ENCODE measurements at regions not wholly inside any gene's neighbourhood (a gene's known extent, or its start where the extent isn't known, plus 50 kb on each side); places are given as distances from the start of the nearest gene placed in this dataset.

GRCh38 chr6:22828179-22829062 lies 259.1 kb downstream of the HDGFL1 start:
- Histone ChIP-seq H3K27me3 (ENCODE audit: control insufficient read depth, insufficient read depth, low read length) (no peaks in the 10 kb centered on the region), H3K4me3 (ENCODE audit: low read depth, low read length) (no peak overlapping the region), H3K36me3 (ENCODE audit: control insufficient read depth, insufficient read depth, low read length) (no peaks in the 10 kb centered on the region)
- TF ChIP-seq, protein P1, sequence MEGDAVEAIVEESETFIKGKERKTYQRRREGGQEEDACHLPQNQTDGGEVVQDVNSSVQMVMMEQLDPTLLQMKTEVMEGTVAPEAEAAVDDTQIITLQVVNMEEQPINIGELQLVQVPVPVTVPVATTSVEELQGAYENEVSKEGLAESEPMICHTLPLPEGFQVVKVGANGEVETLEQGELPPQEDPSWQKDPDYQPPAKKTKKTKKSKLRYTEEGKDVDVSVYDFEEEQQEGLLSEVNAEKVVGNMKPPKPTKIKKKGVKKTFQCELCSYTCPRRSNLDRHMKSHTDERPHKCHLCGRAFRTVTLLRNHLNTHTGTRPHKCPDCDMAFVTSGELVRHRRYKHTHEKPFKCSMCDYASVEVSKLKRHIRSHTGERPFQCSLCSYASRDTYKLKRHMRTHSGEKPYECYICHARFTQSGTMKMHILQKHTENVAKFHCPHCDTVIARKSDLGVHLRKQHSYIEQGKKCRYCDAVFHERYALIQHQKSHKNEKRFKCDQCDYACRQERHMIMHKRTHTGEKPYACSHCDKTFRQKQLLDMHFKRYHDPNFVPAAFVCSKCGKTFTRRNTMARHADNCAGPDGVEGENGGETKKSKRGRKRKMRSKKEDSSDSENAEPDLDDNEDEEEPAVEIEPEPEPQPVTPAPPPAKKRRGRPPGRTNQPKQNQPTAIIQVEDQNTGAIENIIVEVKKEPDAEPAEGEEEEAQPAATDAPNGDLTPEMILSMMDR (IDR thresholded peaks at IDR 0.05; ENCODE audit: insufficient read depth, low read length, poor library complexity, severe bottlenecking), result peak; percentile 94
- peak; percentile 99 for DNase-seq (ENCODE audit: low read depth)

- Histone ChIP-seq H3K4me3 (ENCODE audit: low read depth, low read length) (no peak overlapping the region), H3K36me3 (ENCODE audit: control insufficient read depth, insufficient read depth, low read length) (no peaks in the 10 kb centered on the region), H3K27me3 (ENCODE audit: control insufficient read depth, insufficient read depth, low read length) (no peaks in the 10 kb centered on the region)
- TF ChIP-seq, protein P1 (IDR thresholded peaks at IDR 0.05; ENCODE audit: insufficient read depth, low read length, poor library complexity, severe bottlenecking), result no peak
- DNase-seq (ENCODE audit: low read depth), result no peak
Measured at GRCh38 chr6:22829070-22829469, 259.7 kb downstream of the HDGFL1 start.

DNA sequence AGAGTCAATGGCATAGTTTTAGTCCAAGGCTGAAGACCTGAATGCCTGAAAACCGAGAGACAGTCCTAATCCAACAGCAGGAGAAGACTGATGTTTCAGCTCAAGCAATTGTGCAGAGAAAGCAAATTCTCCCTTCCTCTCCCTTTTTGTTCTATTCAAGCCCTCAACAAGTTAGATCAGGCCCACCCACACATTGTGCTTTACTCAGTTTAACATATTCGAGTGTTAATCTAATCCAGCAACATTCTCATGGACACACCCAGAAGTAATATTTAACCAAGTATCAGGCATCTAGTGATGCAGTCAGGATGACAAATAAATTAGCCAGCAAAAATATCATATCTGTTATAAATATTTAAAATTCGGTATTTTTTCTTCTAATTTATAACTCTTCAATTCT lies 261.1 kb downstream of the HDGFL1 start:
- DNase-seq (ENCODE audit: low read depth), result no peak
- no peaks in the 10 kb centered on the region for H3K36me3 ChIP-seq (ENCODE audit: control insufficient read depth, insufficient read depth, low read length)
- TF ChIP-seq, protein P1 (IDR thresholded peaks at IDR 0.05; ENCODE audit: insufficient read depth, low read length, poor library complexity, severe bottlenecking), result no peak
- H3K4me3 ChIP-seq (ENCODE audit: low read depth, low read length), result no peak overlapping the region
- no peaks in the 10 kb centered on the region for H3K27me3 ChIP-seq (ENCODE audit: control insufficient read depth, insufficient read depth, low read length)

DNA sequence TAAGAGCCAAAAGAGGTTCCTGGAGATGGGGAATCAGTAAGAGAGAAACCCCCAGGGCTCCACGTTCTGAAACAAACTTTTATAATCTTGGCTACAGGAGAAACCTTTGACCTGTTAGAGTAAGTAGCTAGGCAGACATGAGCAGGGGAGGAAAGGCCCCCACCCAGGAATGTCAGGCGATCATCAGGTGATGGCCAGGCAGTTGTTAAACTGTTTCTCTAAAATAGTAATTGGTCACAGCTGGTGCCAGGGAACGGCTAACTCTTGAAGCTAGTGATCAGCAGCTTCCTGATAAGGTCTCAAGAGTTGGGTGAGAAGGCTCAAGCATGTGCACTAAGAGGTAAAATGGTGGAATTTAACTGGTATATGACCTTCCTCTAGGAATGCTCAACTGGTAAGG lies 263.8 kb downstream of the HDGFL1 start:
- Histone ChIP-seq H3K27me3 (ENCODE audit: control insufficient read depth, insufficient read depth, low read length) (no peaks in the 10 kb centered on the region), H3K4me3 (ENCODE audit: low read depth, low read length) (no peak overlapping the region), H3K36me3 (ENCODE audit: control insufficient read depth, insufficient read depth, low read length) (no peaks in the 10 kb centered on the region)
- TF ChIP-seq, protein P1 (IDR thresholded peaks at IDR 0.05; ENCODE audit: insufficient read depth, low read length, poor library complexity, severe bottlenecking), result no peak
- no peak for DNase-seq (ENCODE audit: low read depth)

DNA sequence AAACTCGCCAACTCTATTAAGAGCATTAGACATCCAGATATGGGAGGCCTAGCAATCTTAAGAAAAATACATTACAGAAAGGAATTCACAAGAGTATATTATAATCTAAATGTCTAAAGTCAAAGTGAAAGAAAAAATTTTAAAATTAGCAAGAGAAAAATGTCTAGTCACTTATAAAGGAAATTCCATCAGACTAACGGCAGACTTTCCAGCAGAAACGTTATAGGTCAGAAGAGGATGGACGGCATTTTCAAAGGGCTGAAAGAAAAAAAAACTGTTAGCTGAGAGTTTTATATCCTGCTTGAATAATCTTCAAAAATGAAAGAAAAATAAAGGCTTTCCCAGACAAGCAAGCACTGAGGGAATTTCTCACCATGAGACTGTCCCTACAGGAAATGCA lies 269.0 kb downstream of the HDGFL1 start:
- H3K4me3 ChIP-seq (ENCODE audit: low read depth, low read length), result no peak overlapping the region
- DNase-seq (ENCODE audit: low read depth), result no peak
- no peaks in the 10 kb centered on the region for H3K36me3 ChIP-seq (ENCODE audit: control insufficient read depth, insufficient read depth, low read length)
- H3K27me3 ChIP-seq (ENCODE audit: control insufficient read depth, insufficient read depth, low read length), result no peaks in the 10 kb centered on the region
- TF ChIP-seq, protein P1 (IDR thresholded peaks at IDR 0.05; ENCODE audit: insufficient read depth, low read length, poor library complexity, severe bottlenecking), result no peak

- Histone ChIP-seq H3K36me3 (ENCODE audit: control insufficient read depth, insufficient read depth, low read length) (no peaks in the 10 kb centered on the region), H3K27me3 (ENCODE audit: control insufficient read depth, insufficient read depth, low read length) (no peaks in the 10 kb centered on the region), H3K4me3 (ENCODE audit: low read depth, low read length) (no peak overlapping the region)
- TF ChIP-seq, protein P1 (IDR thresholded peaks at IDR 0.05; ENCODE audit: insufficient read depth, low read length, poor library complexity, severe bottlenecking), result no peak
- DNase-seq (ENCODE audit: low read depth), result no peak
Measured at GRCh38 chr6:22845467-22845866, 276.1 kb downstream of the HDGFL1 start.

Measured in kidney epithelial cell (primary cell).